GM18499 (cell line): ENCODE measurements at regions not wholly inside any gene's neighbourhood (a gene's known extent, or its start where the extent isn't known, plus 50 kb on each side); places are given as distances from the start of the nearest gene placed in this dataset.
A peak's percentile ranks its signal among the peaks of the same experiment; 100 is the strongest.
"Not testable (repeated sequence)": the region's sequence is repeated elsewhere in the genome, so short reads cannot be mapped to it uniquely, and the experiment has no call there.

Experiments
- ATAC-seq: cut with Tn5 transposase; IDR thresholded peaks from one replicate; pipeline ENCODE4 v1.9.1; 2021; ENCODE audit warnings: moderate number of reproducible peaks; ENCODE audit not compliant: insufficient read depth, unreplicated experiment

GRCh38 chr3:55163421-55163820 is 235.6 kb upstream of the LRTM1 start:
- ATAC-seq = no peak

- ATAC-seq = no peak
Measured at GRCh38 chr3:55162031-55162795, 234.4 kb upstream of the LRTM1 start.

GRCh38 chr3:55161231-55161630 is 233.4 kb upstream of the LRTM1 start:
- no peak for ATAC-seq

GRCh38 chr3:55160241-55160983 is 232.6 kb upstream of the LRTM1 start:
- peak; percentile 89 for ATAC-seq

DNA sequence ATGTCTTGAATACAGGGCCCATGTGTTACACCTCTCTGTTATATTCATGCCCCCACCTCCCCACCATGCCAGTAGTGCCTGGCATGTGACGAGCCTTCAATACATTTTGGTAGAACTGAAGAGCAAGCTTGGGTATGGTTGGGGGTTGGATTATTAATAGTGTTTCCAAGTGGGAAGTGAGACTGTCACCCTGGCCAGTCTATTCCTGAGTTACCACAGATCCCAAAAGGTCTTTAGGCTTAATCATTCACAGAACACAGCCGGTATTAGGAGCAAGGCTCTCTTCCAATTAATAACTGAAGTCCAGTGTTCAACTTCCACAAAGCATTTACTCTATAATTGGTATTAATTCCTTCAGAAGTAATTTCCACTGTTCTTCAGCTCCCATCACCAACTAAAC is 231.9 kb upstream of the LRTM1 start:
- no peak for ATAC-seq

- ATAC-seq = no peak
Measured at GRCh38 chr3:55159016-55159415, 231.2 kb upstream of the LRTM1 start.

GRCh38 chr3:55158345-55158744 is 230.5 kb upstream of the LRTM1 start:
- no peak for ATAC-seq

DNA sequence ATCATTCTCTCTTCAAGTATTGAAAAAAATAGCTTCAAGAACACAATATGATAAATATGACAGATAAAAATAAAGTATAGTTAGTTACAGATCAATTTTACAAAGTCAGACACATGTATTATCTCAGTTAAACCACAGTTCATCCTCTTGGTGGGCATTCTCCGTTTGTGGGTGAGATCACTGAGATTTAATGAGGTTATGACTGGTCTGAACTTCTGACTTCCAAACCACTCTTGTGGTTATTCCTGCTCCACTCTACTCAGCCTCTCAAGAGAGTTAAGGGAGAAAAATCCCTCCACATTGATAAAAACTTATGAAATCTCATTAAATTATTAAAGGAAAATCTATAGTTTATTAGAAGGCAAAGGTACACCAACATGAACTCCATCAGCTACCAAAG is 229.9 kb upstream of the LRTM1 start:
- no peak for ATAC-seq

- no peak for ATAC-seq
Measured at GRCh38 chr3:55156851-55157650, 229.2 kb upstream of the LRTM1 start.

DNA sequence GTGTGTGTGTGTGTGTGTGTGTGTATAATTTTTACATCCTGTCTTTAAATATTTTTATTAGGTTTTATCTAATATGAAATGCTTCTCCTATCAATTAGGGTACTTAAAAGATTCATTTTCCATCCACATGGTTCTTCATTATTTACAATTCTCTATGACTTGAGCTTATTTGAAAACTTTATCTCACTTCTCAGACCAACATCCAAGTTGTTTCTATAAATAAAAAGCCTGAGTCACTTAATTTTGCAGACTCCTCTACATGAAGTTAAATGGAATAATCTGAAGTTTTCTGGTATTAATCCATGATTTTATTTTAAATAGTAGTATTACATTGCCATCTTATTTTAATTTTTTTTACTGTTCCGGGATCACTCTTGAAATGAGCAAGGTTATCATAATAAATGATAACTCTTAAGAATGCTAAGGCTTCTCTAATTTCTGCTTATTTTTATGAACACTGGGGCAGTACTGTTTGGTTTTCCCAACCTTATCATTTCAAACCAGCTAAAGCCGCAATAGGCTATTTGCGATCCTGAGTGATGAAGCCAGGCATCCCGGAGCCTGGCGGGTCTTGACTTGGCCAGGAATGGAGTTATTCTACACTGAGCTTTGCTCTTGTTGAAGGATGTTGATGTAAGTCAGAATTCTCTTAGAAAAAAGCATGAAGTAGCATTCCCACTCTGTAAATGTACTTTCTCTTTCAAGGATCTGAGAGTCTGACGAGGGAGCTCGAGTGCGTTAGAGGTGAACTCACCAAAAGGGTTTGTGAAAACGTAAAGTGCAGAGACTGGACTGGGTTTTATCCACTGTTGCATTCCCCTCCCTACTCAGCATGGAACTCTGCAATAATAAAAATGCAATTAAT is 220.2 kb upstream of the LRTM1 start:
- no peak for ATAC-seq

- no peak for ATAC-seq
Measured at GRCh38 chr3:55147406-55147805, 219.5 kb upstream of the LRTM1 start.

GRCh38 chr3:55146216-55146615 is 218.4 kb upstream of the LRTM1 start:
- ATAC-seq = no peak

GRCh38 chr3:55144015-55144673 is 216.3 kb upstream of the LRTM1 start:
- no peak for ATAC-seq

- no peak for ATAC-seq
Measured at GRCh38 chr3:55143336-55143735, 215.5 kb upstream of the LRTM1 start.

GRCh38 chr3:55136291-55136690 is 208.4 kb upstream of the LRTM1 start:
- ATAC-seq = not testable (repeated sequence)

DNA sequence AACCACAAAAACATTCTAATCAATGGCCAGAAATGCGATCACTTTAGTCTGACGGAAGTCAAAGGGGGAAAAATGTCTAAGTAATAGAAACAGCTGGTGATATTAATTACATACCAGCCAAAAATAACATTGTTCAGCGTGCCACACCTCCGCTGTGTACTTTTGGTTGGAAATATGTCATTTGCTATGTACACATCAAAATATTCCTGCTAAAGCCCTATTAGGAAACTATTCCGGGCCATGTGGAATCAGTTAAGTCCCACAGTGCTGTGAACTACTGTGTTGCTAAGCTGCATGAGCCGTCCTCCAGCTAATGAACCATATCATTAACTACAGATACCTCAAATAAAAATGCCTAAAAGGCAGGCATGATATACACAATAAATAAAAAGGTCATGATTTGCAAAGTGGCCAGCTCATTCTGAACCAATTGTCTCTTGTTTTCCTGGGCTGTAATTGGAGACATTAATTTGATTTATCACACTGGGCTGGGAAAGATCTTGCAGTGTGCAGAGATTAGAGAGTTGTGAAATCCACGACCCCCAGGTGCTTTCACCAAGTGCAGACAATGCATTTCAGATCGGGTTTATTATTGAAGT is 200.5 kb upstream of the LRTM1 start:
- ATAC-seq = no peak

DNA sequence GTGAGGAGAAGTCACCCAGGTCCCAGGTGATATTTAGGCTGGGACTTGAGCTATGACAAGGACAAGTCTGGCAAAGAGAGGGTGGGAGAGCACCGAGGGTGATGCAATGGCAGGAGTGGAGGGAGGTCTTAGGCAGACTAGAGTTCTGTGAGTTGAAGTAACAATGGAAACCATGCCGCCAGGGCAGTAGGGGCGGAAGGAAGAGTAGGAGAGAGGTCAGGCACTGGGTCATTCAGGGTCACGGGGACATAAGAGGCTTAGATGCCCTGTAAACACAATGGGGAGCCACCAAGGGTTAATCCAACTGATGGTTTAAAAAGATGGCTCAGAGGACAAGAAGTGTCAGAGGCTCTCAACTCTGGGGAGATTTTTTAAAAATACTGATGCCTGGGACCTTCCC is 199.7 kb upstream of the LRTM1 start:
- no peak for ATAC-seq

- ATAC-seq = no peak
Measured at GRCh38 chr3:55124371-55124770, 196.5 kb upstream of the LRTM1 start.
